ENCODE measurements at regions not wholly inside any gene's neighbourhood (a gene's known extent, or its start where the extent isn't known, plus 50 kb on each side); places are given as distances from the start of the nearest gene placed in this dataset.

GRCh38 chr17:34763728-34764665 is 184.6 kb downstream of the TMEM132E start:
- no peak for DNase-seq (ENCODE audit: low spot score)

GRCh38 chr17:34762078-34762477 is 182.7 kb downstream of the TMEM132E start:
- H3K4me1 Mint-ChIP-seq (ENCODE audit: unreplicated experiment): no peaks in the 10 kb centered on the region
- H3K27me3 Mint-ChIP-seq (ENCODE audit: unreplicated experiment): peaks cover 4% of the 10 kb centered on the region
- H3K36me3 Mint-ChIP-seq (ENCODE audit: low read depth, unreplicated experiment): no peaks in the 10 kb centered on the region
- no peak overlapping the region for H3K4me3 Mint-ChIP-seq (ENCODE audit: unreplicated experiment)
- no peak for DNase-seq (ENCODE audit: low spot score)
- H3K27ac Mint-ChIP-seq (ENCODE audit: unreplicated experiment): no peak overlapping the region
- no peaks in the 10 kb centered on the region for H3K9me3 Mint-ChIP-seq (ENCODE audit: unreplicated experiment)
- no peak for TF ChIP-seq CTCF (IDR thresholded peaks at IDR 0.05; ENCODE audit: unreplicated experiment)

More at GRCh38 chr17:34763728-34764665, 184.6 kb downstream of the TMEM132E start:
- Mint-ChIP-seq H3K27me3 (ENCODE audit: unreplicated experiment) (peaks cover 4% of the 10 kb centered on the region), H3K4me3 (ENCODE audit: unreplicated experiment) (no peak overlapping the region), H3K9me3 (ENCODE audit: unreplicated experiment) (no peaks in the 10 kb centered on the region), H3K27ac (ENCODE audit: unreplicated experiment) (no peak overlapping the region), H3K4me1 (ENCODE audit: unreplicated experiment) (no peaks in the 10 kb centered on the region), H3K36me3 (ENCODE audit: low read depth, unreplicated experiment) (no peaks in the 10 kb centered on the region)
- no peak for TF ChIP-seq CTCF (IDR thresholded peaks at IDR 0.05; ENCODE audit: unreplicated experiment)

- H3K27ac Mint-ChIP-seq (ENCODE audit: unreplicated experiment): no peak overlapping the region
- no peaks in the 10 kb centered on the region for H3K36me3 Mint-ChIP-seq (ENCODE audit: low read depth, unreplicated experiment)
- no peak for DNase-seq (ENCODE audit: low spot score)
- no peak for TF ChIP-seq CTCF (IDR thresholded peaks at IDR 0.05; ENCODE audit: unreplicated experiment)
- no peaks in the 10 kb centered on the region for H3K9me3 Mint-ChIP-seq (ENCODE audit: unreplicated experiment)
- H3K4me3 Mint-ChIP-seq (ENCODE audit: unreplicated experiment): no peak overlapping the region
- H3K4me1 Mint-ChIP-seq (ENCODE audit: unreplicated experiment): no peaks in the 10 kb centered on the region
- H3K27me3 Mint-ChIP-seq (ENCODE audit: unreplicated experiment): peaks cover 4% of the 10 kb centered on the region
These were observed 182.3 kb downstream of the TMEM132E start for GRCh38 chr17:34761646-34762045.

GRCh38 chr17:34760931-34761495 is 181.6 kb downstream of the TMEM132E start:
- H3K9me3 Mint-ChIP-seq (ENCODE audit: unreplicated experiment): no peaks in the 10 kb centered on the region
- peaks cover 4% of the 10 kb centered on the region for H3K27me3 Mint-ChIP-seq (ENCODE audit: unreplicated experiment)
- no peak overlapping the region for H3K27ac Mint-ChIP-seq (ENCODE audit: unreplicated experiment)
- H3K4me1 Mint-ChIP-seq (ENCODE audit: unreplicated experiment): no peaks in the 10 kb centered on the region
- H3K4me3 Mint-ChIP-seq (ENCODE audit: unreplicated experiment): no peak overlapping the region
- no peaks in the 10 kb centered on the region for H3K36me3 Mint-ChIP-seq (ENCODE audit: low read depth, unreplicated experiment)
- no peak for TF ChIP-seq CTCF (IDR thresholded peaks at IDR 0.05; ENCODE audit: unreplicated experiment)
- no peak for DNase-seq (ENCODE audit: low spot score)

GRCh38 chr17:34758718-34759117 is 179.3 kb downstream of the TMEM132E start:
- Mint-ChIP-seq H3K36me3 (ENCODE audit: low read depth, unreplicated experiment) (no peaks in the 10 kb centered on the region), H3K4me3 (ENCODE audit: unreplicated experiment) (no peak overlapping the region), H3K4me1 (ENCODE audit: unreplicated experiment) (no peaks in the 10 kb centered on the region), H3K9me3 (ENCODE audit: unreplicated experiment) (no peaks in the 10 kb centered on the region), H3K27ac (ENCODE audit: unreplicated experiment) (no peak overlapping the region), H3K27me3 (ENCODE audit: unreplicated experiment) (peaks cover 4% of the 10 kb centered on the region)
- TF ChIP-seq CTCF (IDR thresholded peaks at IDR 0.05; ENCODE audit: unreplicated experiment): no peak
- no peak for DNase-seq (ENCODE audit: low spot score)

Data from endothelial cell (in vitro differentiated cells).